ENCODE measurements at regions not wholly inside any gene's neighbourhood (a gene's known extent, or its start where the extent isn't known, plus 50 kb on each side); places are given as distances from the start of the nearest gene placed in this dataset.

GRCh38 chr17:63308272-63308671, 137.8 kb downstream of the CYB561 start:
- no peak overlapping the region for H3K4me3 ChIP-seq (ENCODE audit: low read length, poor library complexity, severe bottlenecking)
- H3K9ac ChIP-seq (ENCODE audit: low read depth, low read length, poor library complexity, severe bottlenecking), result no peak overlapping the region
- no peaks in the 10 kb centered on the region for H3F3A ChIP-seq (ENCODE audit: low read depth)
- H3K36me3 ChIP-seq (ENCODE audit: insufficient read depth, low read length), result no peaks in the 10 kb centered on the region
- H4K20me1 ChIP-seq (ENCODE audit: insufficient read depth, low read length, poor library complexity, severe bottlenecking), result no peaks in the 10 kb centered on the region
- no peaks in the 10 kb centered on the region for H3K79me2 ChIP-seq (ENCODE audit: insufficient read depth, low read length)
- H3K27me3 ChIP-seq (ENCODE audit: insufficient read depth, low read length, poor library complexity, severe bottlenecking), result no peaks in the 10 kb centered on the region
- TF ChIP-seq CTCF (conservative IDR thresholded peaks at IDR 0.05; ENCODE audit: low read length) (no peak), EZH2phosphoT487 (IDR thresholded peaks at IDR 0.05; ENCODE audit: borderline replicate concordance) (no peak)
- H2AFZ ChIP-seq (ENCODE audit: low read length), result no peak overlapping the region
- H3K9me3 ChIP-seq (ENCODE audit: insufficient read depth, low read depth, low read length), result no peaks in the 10 kb centered on the region; the same call in 1 of the 2 replicates
- no peak overlapping the region for H3K4me2 ChIP-seq (ENCODE audit: low read depth, low read length, poor library complexity, severe bottlenecking)
- no peaks in the 10 kb centered on the region for H3K4me1 ChIP-seq (ENCODE audit: insufficient read depth, low read length, poor library complexity, severe bottlenecking)
- no peaks in the 10 kb centered on the region for H3K9me2 ChIP-seq (replicated peaks; ENCODE audit: low read depth, low read length)

DNA sequence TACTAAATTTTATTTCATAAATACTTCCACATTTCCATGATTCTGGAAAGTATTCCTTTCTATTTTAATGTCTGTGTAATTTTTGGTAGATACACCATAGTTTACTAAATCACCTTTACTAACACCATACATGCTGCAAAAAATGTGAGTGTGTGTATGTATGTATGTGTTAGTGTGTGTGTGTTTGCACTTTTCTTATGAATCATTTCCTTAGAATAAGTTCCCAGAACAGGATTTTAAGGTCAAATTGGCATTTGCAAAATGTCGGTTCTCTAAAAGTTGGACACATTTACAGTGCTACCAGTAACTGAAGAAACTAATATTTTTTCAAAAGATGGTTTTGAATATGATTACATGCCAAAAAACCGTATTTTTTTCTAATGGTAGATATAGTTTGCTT, 137.1 kb downstream of the CYB561 start:
- TF ChIP-seq EZH2phosphoT487 (IDR thresholded peaks at IDR 0.05; ENCODE audit: borderline replicate concordance) (no peak), CTCF (conservative IDR thresholded peaks at IDR 0.05; ENCODE audit: low read length) (no peak)
- Histone ChIP-seq H3K9me3 (ENCODE audit: insufficient read depth, low read depth, low read length) (no peaks in the 10 kb centered on the region; the same call in 1 of the 2 replicates), H3K36me3 (ENCODE audit: insufficient read depth, low read length) (no peaks in the 10 kb centered on the region), H3K4me1 (ENCODE audit: insufficient read depth, low read length, poor library complexity, severe bottlenecking) (no peaks in the 10 kb centered on the region), H3K9ac (ENCODE audit: low read depth, low read length, poor library complexity, severe bottlenecking) (no peak overlapping the region), H3K9me2 (replicated peaks; ENCODE audit: low read depth, low read length) (no peaks in the 10 kb centered on the region), H3K79me2 (ENCODE audit: insufficient read depth, low read length) (no peaks in the 10 kb centered on the region), H3K27me3 (ENCODE audit: insufficient read depth, low read length, poor library complexity, severe bottlenecking) (no peaks in the 10 kb centered on the region), H2AFZ (ENCODE audit: low read length) (no peak overlapping the region), H3K4me3 (ENCODE audit: low read length, poor library complexity, severe bottlenecking) (no peak overlapping the region), H3F3A (ENCODE audit: low read depth) (no peaks in the 10 kb centered on the region), H4K20me1 (ENCODE audit: insufficient read depth, low read length, poor library complexity, severe bottlenecking) (no peaks in the 10 kb centered on the region), H3K4me2 (ENCODE audit: low read depth, low read length, poor library complexity, severe bottlenecking) (no peak overlapping the region)

DNA sequence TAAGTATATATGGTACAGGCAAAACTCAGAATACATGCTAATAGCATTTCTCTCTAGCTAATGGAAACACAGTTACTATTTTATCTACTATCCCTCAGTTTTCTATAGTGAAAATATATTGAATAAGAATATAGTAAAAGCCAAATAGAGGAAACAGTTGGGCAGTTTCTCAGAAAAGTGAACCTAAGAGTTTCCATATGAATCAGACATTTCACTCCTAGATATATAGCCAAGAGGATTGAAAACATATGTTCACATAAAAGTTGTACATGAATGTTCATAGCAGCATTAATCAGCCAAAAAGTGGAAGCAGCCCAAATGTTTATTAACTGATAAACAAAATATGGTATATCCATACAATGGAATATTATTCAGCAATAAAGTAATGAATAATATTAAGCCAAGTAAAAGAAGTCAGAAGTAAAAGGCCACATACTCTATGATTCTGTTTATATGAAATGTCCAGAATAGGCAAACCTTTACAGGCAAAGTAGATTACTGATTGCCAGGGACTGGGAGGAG, 134.6 kb downstream of the CYB561 start:
- H3K4me1 ChIP-seq (ENCODE audit: insufficient read depth, low read length, poor library complexity, severe bottlenecking), result no peaks in the 10 kb centered on the region
- no peaks in the 10 kb centered on the region for H3K9me2 ChIP-seq (replicated peaks; ENCODE audit: low read depth, low read length)
- no peaks in the 10 kb centered on the region for H3K36me3 ChIP-seq (ENCODE audit: insufficient read depth, low read length)
- H3F3A ChIP-seq (ENCODE audit: low read depth), result no peaks in the 10 kb centered on the region
- H3K27me3 ChIP-seq (ENCODE audit: insufficient read depth, low read length, poor library complexity, severe bottlenecking), result no peaks in the 10 kb centered on the region
- H3K79me2 ChIP-seq (ENCODE audit: insufficient read depth, low read length), result no peaks in the 10 kb centered on the region
- H3K4me3 ChIP-seq (ENCODE audit: low read length, poor library complexity, severe bottlenecking), result no peak overlapping the region
- no peaks in the 10 kb centered on the region; the same call in 1 of the 2 replicates for H3K9me3 ChIP-seq (ENCODE audit: insufficient read depth, low read depth, low read length)
- H3K9ac ChIP-seq (ENCODE audit: low read depth, low read length, poor library complexity, severe bottlenecking), result no peak overlapping the region
- no peak for TF ChIP-seq EZH2phosphoT487 (IDR thresholded peaks at IDR 0.05; ENCODE audit: borderline replicate concordance)
- no peak for TF ChIP-seq CTCF (conservative IDR thresholded peaks at IDR 0.05; ENCODE audit: low read length)
- no peak overlapping the region for H3K4me2 ChIP-seq (ENCODE audit: low read depth, low read length, poor library complexity, severe bottlenecking)
- no peak overlapping the region for H2AFZ ChIP-seq (ENCODE audit: low read length)
- H4K20me1 ChIP-seq (ENCODE audit: insufficient read depth, low read length, poor library complexity, severe bottlenecking), result no peaks in the 10 kb centered on the region
